OCI-LY3 (cell line): ENCODE measurements at regions not wholly inside any gene's neighbourhood (a gene's known extent, or its start where the extent isn't known, plus 50 kb on each side); places are given as distances from the start of the nearest gene placed in this dataset.

ENCODE experiments used
- H2AFZ ChIP-seq: fragments of 200-600, 300-600 bp; shearing (Covaris generic); 2 replicates; pipeline ENCODE4 v1.6.0; 2014; ENCODE audit warnings: antibody characterized with exemption, low read depth, low read length
- H3K27ac ChIP-seq: fragments of 200-600, 300-600 bp; sonication (generic); 2 replicates; pipeline ENCODE4 v1.5.1; 2014; ENCODE audit warnings: mild to moderate bottlenecking, low read length, moderate library complexity, mixed read lengths
- H3K27me3 ChIP-seq: fragments of 200-600, 300-600 bp; sonication (generic); 2 replicates; pipeline ENCODE4 v1.6.1; 2014; ENCODE audit warnings: low read depth, low read length, mixed read lengths
- H3K36me3 ChIP-seq: fragments of 200-600, 300-600 bp; sonication (generic); replicated peaks from 2 replicates; pipeline ENCODE3; 2014; ENCODE audit warnings: low read depth, low read length, mixed read lengths
- H3K4me1 ChIP-seq: fragments of 300-600, 200-600 bp; sonication (generic); 2 replicates; pipeline ENCODE4 v1.6.1; 2014; ENCODE audit warnings: low read length, mixed read lengths
- H3K4me2 ChIP-seq: fragments of 200-600, 300-600 bp; sonication (generic); 2 replicates; pipeline ENCODE4 v1.6.1; 2014; ENCODE audit warnings: low read length, mixed read lengths
- H3K4me3 ChIP-seq: fragments of 300-600, 200-600 bp; sonication (generic); 2 replicates; pipeline ENCODE4 v1.5.1; 2014; ENCODE audit warnings: antibody characterized with exemption, mild to moderate bottlenecking, low read length, moderate library complexity
- H3K79me2 ChIP-seq: fragments of 300-600, 200-600 bp; shearing (Covaris generic); 2 replicates; pipeline ENCODE4 v1.6.1; 2014; ENCODE audit warnings: mild to moderate bottlenecking, low read length, mixed read lengths
- H3K9ac ChIP-seq: fragments of 300-600, 200-600 bp; shearing (Covaris generic); 2 replicates; pipeline ENCODE4 v1.6.0; 2014; ENCODE audit warnings: mild to moderate bottlenecking, low read length, moderate library complexity
- H3K9me3 ChIP-seq: fragments of 200-600, 300-600 bp; shearing (Covaris generic); 2 replicates; pipeline ENCODE4 v1.6.1; 2014; ENCODE audit warnings: low read length, mixed read lengths; ENCODE audit not compliant: insufficient read depth
- H4K20me1 ChIP-seq: fragments of 200-600, 300-600 bp; sonication (generic); 2 replicates; pipeline ENCODE4 v1.6.1; 2016; ENCODE audit warnings: low read length, mixed read lengths; ENCODE audit not compliant: insufficient read depth
- EZH2phosphoT487 ChIP-seq: fragments of 200-600 bp; shearing (Covaris generic); IDR thresholded peaks from 2 replicates; pipeline ENCODE4 v1.6.1; 2018; ENCODE audit warnings: antibody characterized with exemption, mixed run types, low read depth
- TF ChIP-seq, protein P1 (sequence below): fragments of 200-600, 300-600 bp; sonication (generic); IDR thresholded peaks from 2 replicates; pipeline ENCODE4 v1.5.1; 2014; ENCODE audit warnings: antibody characterized with exemption, low read length, low read depth

DNA sequence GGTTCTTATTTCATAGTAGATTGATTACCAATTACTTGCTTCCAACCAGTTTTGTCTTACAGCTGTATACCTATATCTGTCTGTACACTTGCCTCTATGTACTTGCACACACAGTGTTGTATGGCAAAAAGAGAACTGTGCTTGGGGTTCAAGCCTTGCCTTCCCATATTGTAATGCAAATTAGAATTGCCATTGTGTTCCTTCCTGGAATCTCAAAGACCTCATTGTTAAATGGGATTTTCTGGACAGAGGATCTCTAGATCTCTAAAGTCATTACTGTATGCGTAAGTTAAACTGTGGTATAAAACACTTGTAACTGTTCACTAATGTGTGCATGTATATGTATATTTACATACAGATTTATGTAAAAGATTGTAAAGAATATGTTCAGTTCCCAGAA, 428.8 kb downstream of the CAAP1 start:
- no peaks in the 10 kb centered on the region for H3K27me3 ChIP-seq
- no peaks in the 10 kb centered on the region for H4K20me1 ChIP-seq
- no peaks in the 10 kb centered on the region for H3K4me1 ChIP-seq
- no peak overlapping the region for H3K9ac ChIP-seq
- H2AFZ ChIP-seq: no peak overlapping the region
- no peak overlapping the region for H3K27ac ChIP-seq
- no peak overlapping the region for H3K4me3 ChIP-seq
- no peaks in the 10 kb centered on the region for H3K79me2 ChIP-seq
- H3K4me2 ChIP-seq: no peak overlapping the region
- TF ChIP-seq, protein P1, sequence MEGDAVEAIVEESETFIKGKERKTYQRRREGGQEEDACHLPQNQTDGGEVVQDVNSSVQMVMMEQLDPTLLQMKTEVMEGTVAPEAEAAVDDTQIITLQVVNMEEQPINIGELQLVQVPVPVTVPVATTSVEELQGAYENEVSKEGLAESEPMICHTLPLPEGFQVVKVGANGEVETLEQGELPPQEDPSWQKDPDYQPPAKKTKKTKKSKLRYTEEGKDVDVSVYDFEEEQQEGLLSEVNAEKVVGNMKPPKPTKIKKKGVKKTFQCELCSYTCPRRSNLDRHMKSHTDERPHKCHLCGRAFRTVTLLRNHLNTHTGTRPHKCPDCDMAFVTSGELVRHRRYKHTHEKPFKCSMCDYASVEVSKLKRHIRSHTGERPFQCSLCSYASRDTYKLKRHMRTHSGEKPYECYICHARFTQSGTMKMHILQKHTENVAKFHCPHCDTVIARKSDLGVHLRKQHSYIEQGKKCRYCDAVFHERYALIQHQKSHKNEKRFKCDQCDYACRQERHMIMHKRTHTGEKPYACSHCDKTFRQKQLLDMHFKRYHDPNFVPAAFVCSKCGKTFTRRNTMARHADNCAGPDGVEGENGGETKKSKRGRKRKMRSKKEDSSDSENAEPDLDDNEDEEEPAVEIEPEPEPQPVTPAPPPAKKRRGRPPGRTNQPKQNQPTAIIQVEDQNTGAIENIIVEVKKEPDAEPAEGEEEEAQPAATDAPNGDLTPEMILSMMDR: no peak
- no peak for TF ChIP-seq EZH2phosphoT487
- H3K9me3 ChIP-seq: no peaks in the 10 kb centered on the region; the same call in 1 of the 2 replicates
- no peaks in the 10 kb centered on the region for H3K36me3 ChIP-seq

DNA sequence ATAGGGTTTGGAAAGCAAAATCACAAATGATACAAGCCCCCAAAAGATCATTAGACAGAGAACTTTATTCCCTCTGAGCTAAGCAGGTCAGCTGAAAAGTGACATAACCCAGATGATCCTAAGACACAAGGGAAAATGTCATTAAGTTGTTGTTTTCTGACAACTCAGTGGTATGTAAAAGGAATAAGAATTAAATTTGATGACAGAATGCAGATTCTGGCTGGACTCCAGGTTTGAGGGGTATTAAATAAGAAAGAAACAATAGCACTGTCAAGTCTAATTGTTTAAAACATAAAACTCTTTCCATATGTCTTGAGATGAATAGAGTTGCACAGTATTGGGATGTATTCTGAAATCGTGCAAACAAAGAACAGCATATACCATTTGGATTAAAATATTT, 429.9 kb downstream of the CAAP1 start:
- no peaks in the 10 kb centered on the region for H3K4me1 ChIP-seq
- no peak overlapping the region for H2AFZ ChIP-seq
- no peaks in the 10 kb centered on the region for H3K79me2 ChIP-seq
- no peaks in the 10 kb centered on the region; the same call in 1 of the 2 replicates for H3K9me3 ChIP-seq
- H3K27ac ChIP-seq: no peak overlapping the region
- no peaks in the 10 kb centered on the region for H3K36me3 ChIP-seq
- H3K4me2 ChIP-seq: no peak overlapping the region
- TF ChIP-seq, protein P1: no peak
- TF ChIP-seq EZH2phosphoT487: no peak
- H3K27me3 ChIP-seq: no peaks in the 10 kb centered on the region
- no peak overlapping the region for H3K4me3 ChIP-seq
- no peaks in the 10 kb centered on the region for H4K20me1 ChIP-seq
- H3K9ac ChIP-seq: no peak overlapping the region

DNA sequence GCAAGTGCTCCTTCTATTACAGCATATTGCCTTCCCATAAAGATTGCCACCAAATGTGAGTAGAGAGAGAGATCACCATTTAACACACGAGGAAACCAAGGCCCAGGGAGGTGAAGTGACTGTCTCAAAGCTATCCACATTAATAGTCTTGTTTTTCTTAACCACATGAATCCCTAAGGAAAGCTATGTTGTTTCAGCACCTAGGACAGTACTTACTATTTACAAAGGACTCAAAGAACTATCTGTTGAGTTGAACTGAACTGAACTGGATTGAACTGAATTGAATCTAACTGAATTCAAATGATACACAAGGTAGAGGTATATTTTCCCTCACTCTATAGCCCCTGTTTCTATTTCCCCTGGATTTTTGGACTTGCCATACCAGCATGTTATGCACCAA, 430.4 kb downstream of the CAAP1 start:
- H3K9ac ChIP-seq: no peak overlapping the region
- H4K20me1 ChIP-seq: no peaks in the 10 kb centered on the region
- H3K4me2 ChIP-seq: no peak overlapping the region
- no peak overlapping the region for H3K27ac ChIP-seq
- H2AFZ ChIP-seq: no peak overlapping the region
- TF ChIP-seq, protein P1: no peak
- TF ChIP-seq EZH2phosphoT487: no peak
- H3K36me3 ChIP-seq: no peaks in the 10 kb centered on the region
- H3K79me2 ChIP-seq: no peaks in the 10 kb centered on the region
- no peaks in the 10 kb centered on the region for H3K27me3 ChIP-seq
- H3K9me3 ChIP-seq: no peaks in the 10 kb centered on the region; the same call in 1 of the 2 replicates
- H3K4me3 ChIP-seq: no peak overlapping the region
- no peaks in the 10 kb centered on the region for H3K4me1 ChIP-seq

DNA sequence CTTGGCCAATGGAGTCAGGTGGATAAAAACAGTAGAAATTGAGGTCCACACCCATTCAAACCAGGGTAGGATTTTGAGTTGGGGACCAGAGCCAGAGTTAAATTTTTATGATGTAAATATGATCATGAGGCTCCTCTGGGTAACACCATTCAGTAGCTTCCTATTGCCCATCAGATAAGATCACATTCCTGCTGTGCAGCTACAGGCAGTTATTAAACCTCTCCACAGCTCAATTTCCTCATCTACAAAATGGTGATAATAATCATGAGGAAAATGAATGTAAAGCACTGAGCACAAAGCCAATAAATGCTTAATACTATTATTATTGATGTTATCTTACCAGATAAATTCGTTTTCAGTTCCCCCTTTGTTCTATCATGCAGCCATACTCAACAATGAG, 432.0 kb downstream of the CAAP1 start:
- H3K9me3 ChIP-seq: no peaks in the 10 kb centered on the region; the same call in 1 of the 2 replicates
- no peaks in the 10 kb centered on the region for H3K4me1 ChIP-seq
- H3K27ac ChIP-seq: no peak overlapping the region
- H2AFZ ChIP-seq: no peak overlapping the region
- no peak for TF ChIP-seq EZH2phosphoT487
- TF ChIP-seq, protein P1: no peak
- H3K36me3 ChIP-seq: no peaks in the 10 kb centered on the region
- no peaks in the 10 kb centered on the region for H4K20me1 ChIP-seq
- no peaks in the 10 kb centered on the region for H3K27me3 ChIP-seq
- H3K4me3 ChIP-seq: no peak overlapping the region
- H3K9ac ChIP-seq: no peak overlapping the region
- no peak overlapping the region for H3K4me2 ChIP-seq
- no peaks in the 10 kb centered on the region for H3K79me2 ChIP-seq
